Neuronal stem cell (in vitro differentiated cells): ENCODE measurements at regions not wholly inside any gene's neighbourhood (a gene's known extent, or its start where the extent isn't known, plus 50 kb on each side); places are given as distances from the start of the nearest gene placed in this dataset.
"Not testable (repeated sequence)": the region's sequence is repeated elsewhere in the genome, so short reads cannot be mapped to it uniquely, and the experiment has no call there.

ENCODE experiments used
- DNase-seq: peaks from one replicate; pipeline ENCODE4 v3.0.0-alpha.2; 2013; ENCODE audit warnings: low spot score
- H2AFZ ChIP-seq: one replicate; pipeline ENCODE4 v1.6.1; 2013; ENCODE audit warnings: mild to moderate bottlenecking, low read length, inconsistent platforms
- H2AK5ac ChIP-seq: 2 replicates; pipeline ENCODE4 v1.6.1; 2013; ENCODE audit warnings: low read depth, mild to moderate bottlenecking, inconsistent platforms, low read length, moderate library complexity, mixed read lengths
- H2BK120ac ChIP-seq: 2 replicates; pipeline ENCODE4 v1.6.1; 2013; ENCODE audit warnings: low read depth, mild to moderate bottlenecking, inconsistent platforms, low read length, moderate library complexity, mixed read lengths
- H2BK12ac ChIP-seq: one replicate; pipeline ENCODE4 v1.6.1; 2013; ENCODE audit warnings: low read length, inconsistent platforms
- H2BK15ac ChIP-seq: 2 replicates; pipeline ENCODE4 v1.6.1; 2013; ENCODE audit warnings: mild to moderate bottlenecking, low read length, inconsistent platforms, mixed read lengths
- H2BK5ac ChIP-seq: one replicate; pipeline ENCODE4 v1.6.1; 2013; ENCODE audit warnings: inconsistent platforms, mild to moderate bottlenecking, low read length, moderate library complexity
- H3K14ac ChIP-seq: one replicate; pipeline ENCODE4 v1.6.1; 2013; ENCODE audit warnings: low read length, inconsistent platforms
- H3K18ac ChIP-seq: 2 replicates; pipeline ENCODE4 v1.6.1; 2013; ENCODE audit warnings: low read length, inconsistent platforms
- H3K23ac ChIP-seq: 2 replicates; pipeline ENCODE4 v1.6.1; 2013; ENCODE audit warnings: low read depth, mild to moderate bottlenecking, mixed read lengths, low read length, inconsistent platforms; ENCODE audit not compliant: poor library complexity
- H3K27ac ChIP-seq: replicated peaks from 3 replicates; pipeline ENCODE4 v1.5.1; 2013; ENCODE audit warnings: low read length, inconsistent platforms
- H3K27me3 ChIP-seq, 3 experiments: 2 replicates each; pipeline ENCODE4 v1.6.1; 2013; ENCODE audit warnings: low read length in 3 of 3, mild to moderate bottlenecking in 2 of 3, inconsistent platforms in 1 of 3, low read depth in 1 of 3, mixed read lengths in 1 of 3, moderate library complexity in 1 of 3; ENCODE audit not compliant: control insufficient read depth in 3 of 3, insufficient read depth in 3 of 3
- H3K36me3 ChIP-seq, 2 donors: replicated peaks in 1 of 2; 2 replicates each; pipeline ENCODE4 v1.6.1; 2013; ENCODE audit warnings: low read length in 2 of 2; ENCODE audit not compliant: control insufficient read depth in 2 of 2, insufficient read depth in 2 of 2
- H3K4ac ChIP-seq: 2 replicates; pipeline ENCODE4 v1.6.1; 2013; ENCODE audit warnings: inconsistent platforms, mild to moderate bottlenecking, low read length, moderate library complexity
- H3K4me1 ChIP-seq, 2 donors: 1 replicate in 1 of 2; 2 replicates in 1 of 2; pipeline ENCODE4 v1.6.1; 2013; ENCODE audit warnings: low read length in 2 of 2, low read depth in 1 of 2; ENCODE audit not compliant: control insufficient read depth in 2 of 2, insufficient read depth in 1 of 2
- H3K4me2 ChIP-seq: one replicate; pipeline ENCODE4 v1.6.1; 2013; ENCODE audit warnings: mild to moderate bottlenecking, low read length, inconsistent platforms; ENCODE audit not compliant: insufficient read depth, poor library complexity, severe bottlenecking
- H3K4me3 ChIP-seq, 2 donors: 2 replicates each; pipeline ENCODE4 v1.5.1; 2013; ENCODE audit warnings: low read length in 2 of 2, mild to moderate bottlenecking in 2 of 2, inconsistent platforms in 1 of 2, moderate library complexity in 1 of 2
- H3K79me1 ChIP-seq: one replicate; pipeline ENCODE4 v1.6.1; 2013; ENCODE audit warnings: low read depth, mild to moderate bottlenecking, inconsistent platforms, low read length, moderate library complexity
- H3K9ac ChIP-seq: one replicate; pipeline ENCODE4 v1.6.1; 2013; ENCODE audit warnings: mild to moderate bottlenecking, low read depth, low read length, inconsistent platforms; ENCODE audit not compliant: poor library complexity
- H3K9me3 ChIP-seq, 2 donors: replicated peaks in 1 of 2; 2 replicates each; pipeline versions ENCODE3 to v1.6.1; 2013; ENCODE audit warnings: low read length in 2 of 2, mild to moderate bottlenecking in 2 of 2, inconsistent platforms in 1 of 2, low read depth in 1 of 2, mixed read lengths in 1 of 2, moderate library complexity in 1 of 2; ENCODE audit not compliant: control insufficient read depth in 2 of 2, insufficient read depth in 1 of 2
- H4K8ac ChIP-seq: one replicate; pipeline ENCODE4 v1.6.1; 2013; ENCODE audit warnings: low read depth, mild to moderate bottlenecking, inconsistent platforms, low read length, moderate library complexity
- H4K91ac ChIP-seq: one replicate; pipeline ENCODE4 v1.6.1; 2013; ENCODE audit warnings: low read length, low read depth, mild to moderate bottlenecking, inconsistent platforms; ENCODE audit not compliant: poor library complexity
- WGBS, 2 donors: extraction: QIAGEN DNeasy Blood & Tissue Kit; methylation state at CpG; one replicate each; pipeline ENCODE4 v1.1.7; 2013; ENCODE audit warnings: missing lambda C conversion rate in 2 of 2, mixed read lengths in 1 of 2; ENCODE audit not compliant: insufficient read length in 2 of 2, insufficient replicate concordance in 1 of 2; ENCODE audit errors: extremely low coverage in 2 of 2; 5-methylcytosine and 5-hydroxymethylcytosine counted together

GRCh38 chr18:73331212-73331772 is 463.5 kb upstream of the NETO1 start:
- H3K4me3 ChIP-seq, result no peak overlapping the region
- no peaks in the 10 kb centered on the region for H3K4me1 ChIP-seq
- H3K79me1 ChIP-seq, result no peaks in the 10 kb centered on the region
- H3K27me3 ChIP-seq, result no peaks in the 10 kb centered on the region
- no peak overlapping the region for H2BK120ac ChIP-seq
- H3K27ac ChIP-seq, result no peak overlapping the region
- no peaks in the 10 kb centered on the region for H3K36me3 ChIP-seq
- H2BK12ac ChIP-seq, result no peak overlapping the region
- H2BK5ac ChIP-seq, result no peak overlapping the region
- no peak overlapping the region for H3K14ac ChIP-seq
- no peak overlapping the region for H3K4me2 ChIP-seq
- no peak for DNase-seq
- H3K23ac ChIP-seq, result no peak overlapping the region
- H4K91ac ChIP-seq, result no peak overlapping the region
- no peak overlapping the region for H3K4ac ChIP-seq
- no peaks in the 10 kb centered on the region for H3K9me3 ChIP-seq
- no CpG with 5 or more reads among the region's 4 CpGs for WGBS, 2 donors
- no peak overlapping the region for H2AK5ac ChIP-seq
- no peak overlapping the region for H4K8ac ChIP-seq
- H3K9ac ChIP-seq, result no peak overlapping the region
- H2BK15ac ChIP-seq, result no peak overlapping the region
- H3K18ac ChIP-seq, result no peak overlapping the region
- H2AFZ ChIP-seq, result no peak overlapping the region

GRCh38 chr18:73330106-73330505 is 462.3 kb upstream of the NETO1 start:
- H3K4ac ChIP-seq, H3K9ac ChIP-seq, DNase-seq: not testable (repeated sequence)

GRCh38 chr18:73324187-73324831 is 456.5 kb upstream of the NETO1 start:
- DNase-seq, H3K18ac ChIP-seq, H3K14ac ChIP-seq, H2AFZ ChIP-seq, H3K4ac ChIP-seq, H3K27me3 ChIP-seq, H3K9me3 ChIP-seq, H3K27ac ChIP-seq, H2BK120ac ChIP-seq, H3K4me1 ChIP-seq, H4K91ac ChIP-seq, H2BK12ac ChIP-seq, H3K36me3 ChIP-seq, H2BK15ac ChIP-seq, H3K4me2 ChIP-seq, H2AK5ac ChIP-seq, H4K8ac ChIP-seq, H2BK5ac ChIP-seq, H3K9ac ChIP-seq, H3K79me1 ChIP-seq, H3K23ac ChIP-seq, H3K4me3 ChIP-seq: not testable (repeated sequence)
- no CpG with 5 or more reads among the region's 5 CpGs for WGBS, 2 donors

More at GRCh38 chr18:73330106-73330505, 462.3 kb upstream of the NETO1 start:
- H2BK120ac ChIP-seq, H4K91ac ChIP-seq, H2BK12ac ChIP-seq, H3K18ac ChIP-seq, H3K79me1 ChIP-seq, H2BK5ac ChIP-seq, H3K4me3 ChIP-seq, H2BK15ac ChIP-seq, H3K27me3 ChIP-seq, H2AFZ ChIP-seq, H3K36me3 ChIP-seq, H3K14ac ChIP-seq, H3K4me2 ChIP-seq, H3K9me3 ChIP-seq, H3K23ac ChIP-seq, H3K4me1 ChIP-seq, H4K8ac ChIP-seq, H3K27ac ChIP-seq, H2AK5ac ChIP-seq: not testable (repeated sequence)
- no CpG with 5 or more reads among the region's 6 CpGs for WGBS, 2 donors

- no peak overlapping the region for H3K4ac ChIP-seq
- H3K79me1 ChIP-seq, result no peaks in the 10 kb centered on the region
- H2AFZ ChIP-seq, result no peak overlapping the region
- no peak overlapping the region for H3K18ac ChIP-seq
- no peak overlapping the region for H2AK5ac ChIP-seq
- H3K27ac ChIP-seq, result no peak overlapping the region
- H3K9me3 ChIP-seq, result no peaks in the 10 kb centered on the region
- no peak overlapping the region for H2BK120ac ChIP-seq
- H3K14ac ChIP-seq, result no peak overlapping the region
- H3K9ac ChIP-seq, result no peak overlapping the region
- H2BK15ac ChIP-seq, result no peak overlapping the region
- no peak for DNase-seq
- H3K27me3 ChIP-seq, result no peaks in the 10 kb centered on the region
- no peak overlapping the region for H4K8ac ChIP-seq
- H3K4me1 ChIP-seq, result no peaks in the 10 kb centered on the region
- no peak overlapping the region for H4K91ac ChIP-seq
- H2BK5ac ChIP-seq, result no peak overlapping the region
- no peak overlapping the region for H3K4me3 ChIP-seq
- no peak overlapping the region for H3K23ac ChIP-seq
- WGBS, 2 donors, result no CpG with 5 or more reads among the region's 6 CpGs
- no peak overlapping the region for H2BK12ac ChIP-seq
- H3K4me2 ChIP-seq, result no peak overlapping the region
- no peaks in the 10 kb centered on the region for H3K36me3 ChIP-seq
These were observed 451.1 kb upstream of the NETO1 start for GRCh38 chr18:73318739-73319479.
